Hepatic stellate cell (primary cell): ENCODE measurements at regions not wholly inside any gene's neighbourhood (a gene's known extent, or its start where the extent isn't known, plus 50 kb on each side); places are given as distances from the start of the nearest gene placed in this dataset.

Experiments
- DNase-seq: peaks from one replicate; pipeline ENCODE4 v3.0.0; 2011; ENCODE audit warnings: low spot score

DNA sequence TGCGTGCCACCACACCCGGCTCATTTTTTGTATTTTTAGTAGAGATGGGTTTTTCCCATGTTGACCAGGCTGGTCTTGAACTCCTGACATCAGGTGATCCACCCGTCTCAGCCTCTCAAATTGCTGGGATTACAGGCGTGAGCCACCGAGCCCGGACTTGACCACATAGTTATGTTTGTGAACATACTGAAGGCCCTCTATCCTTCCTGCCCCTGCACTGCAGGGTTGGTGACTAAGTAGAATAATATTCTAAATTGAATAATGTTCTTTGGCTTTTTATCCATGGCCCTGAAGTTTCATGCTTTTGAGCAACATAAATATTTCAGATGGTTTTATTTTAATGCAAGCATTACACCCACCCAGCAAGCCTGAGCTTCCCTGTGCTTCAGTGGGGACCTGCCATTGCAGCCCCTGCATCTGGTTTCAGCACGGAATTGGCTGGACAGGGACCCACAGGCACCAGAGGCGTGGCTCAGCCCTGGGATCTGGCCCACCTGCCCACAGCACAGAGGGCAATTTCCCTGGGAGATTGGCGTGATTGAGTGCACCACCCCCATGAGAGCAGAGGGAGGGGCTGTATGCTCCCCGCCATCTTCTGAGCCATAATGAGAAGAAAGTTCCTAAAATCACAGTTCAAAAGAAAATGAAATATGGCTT is 460.5 kb downstream of the BRD1 start:
- DNase-seq = no peak

DNA sequence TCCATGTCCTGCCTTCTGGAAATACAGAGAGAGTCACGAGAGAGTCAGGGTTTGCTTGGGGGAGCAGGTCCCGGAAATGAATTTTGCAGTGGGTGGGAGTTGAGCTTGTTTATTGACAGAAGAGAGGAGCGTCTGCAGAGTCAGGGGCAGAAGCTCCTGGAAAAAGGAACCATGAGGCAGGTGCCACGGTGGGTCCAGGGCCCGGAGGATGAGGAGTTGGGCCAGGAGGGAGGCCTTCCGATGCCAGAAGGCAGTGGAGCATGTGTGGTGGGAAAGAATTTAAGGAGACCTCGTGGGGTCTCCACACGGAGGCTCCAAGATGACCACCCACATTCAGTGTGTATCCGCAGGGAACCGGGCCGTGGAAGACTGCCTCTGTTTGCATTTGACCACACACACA is 461.2 kb downstream of the BRD1 start:
- no peak for DNase-seq

DNA sequence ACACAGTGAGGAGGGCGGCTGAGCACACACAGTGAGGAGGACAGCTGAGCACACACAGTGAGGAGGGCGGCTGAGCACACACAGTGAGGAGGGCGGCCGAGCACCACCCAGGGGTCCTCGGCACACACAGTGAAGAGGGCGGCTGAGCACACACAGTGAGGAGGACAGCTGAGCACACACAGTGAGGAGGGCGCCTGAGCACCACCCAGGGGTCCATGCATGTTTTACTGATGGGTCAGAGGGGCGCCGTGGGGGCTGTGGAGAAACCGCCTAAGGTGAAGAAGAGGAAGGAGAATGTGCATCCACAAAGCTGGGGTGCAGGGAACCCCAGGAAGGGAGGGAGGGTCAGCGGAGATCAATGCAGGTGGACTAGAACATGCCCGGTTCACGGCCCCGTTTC is 461.8 kb downstream of the BRD1 start:
- no peak for DNase-seq

DNA sequence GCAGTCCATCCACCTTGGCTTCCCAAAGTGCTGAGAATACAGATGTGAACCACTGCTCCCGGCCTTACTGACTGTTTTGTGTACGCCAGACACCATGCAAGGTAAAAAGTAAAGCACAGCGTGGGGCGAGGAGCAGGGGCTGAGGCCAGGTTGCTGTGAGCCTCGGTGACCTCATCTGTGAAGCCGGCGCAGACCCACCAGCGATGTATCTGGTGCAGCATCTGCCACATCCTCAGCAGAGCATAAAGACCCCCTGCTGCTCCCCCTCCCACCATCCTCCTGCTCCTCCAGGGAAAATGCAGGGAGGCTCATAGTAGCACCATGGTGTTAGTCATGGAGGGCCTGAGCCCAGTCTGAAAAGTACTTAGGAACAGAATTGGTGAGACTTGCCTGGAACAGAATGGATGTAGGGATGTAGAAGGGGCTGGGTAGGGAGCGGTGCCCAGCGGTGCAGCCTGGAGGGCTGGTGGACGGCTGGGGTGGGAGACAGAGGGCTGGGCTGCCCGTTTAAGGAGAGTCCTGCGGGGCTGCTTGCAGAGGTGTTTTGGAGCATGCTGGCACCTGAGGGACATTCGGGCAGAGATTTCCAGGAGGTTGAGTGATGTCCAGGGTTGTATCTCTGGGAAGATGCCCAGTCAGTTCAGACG is 462.4 kb downstream of the BRD1 start:
- no peak for DNase-seq

DNA sequence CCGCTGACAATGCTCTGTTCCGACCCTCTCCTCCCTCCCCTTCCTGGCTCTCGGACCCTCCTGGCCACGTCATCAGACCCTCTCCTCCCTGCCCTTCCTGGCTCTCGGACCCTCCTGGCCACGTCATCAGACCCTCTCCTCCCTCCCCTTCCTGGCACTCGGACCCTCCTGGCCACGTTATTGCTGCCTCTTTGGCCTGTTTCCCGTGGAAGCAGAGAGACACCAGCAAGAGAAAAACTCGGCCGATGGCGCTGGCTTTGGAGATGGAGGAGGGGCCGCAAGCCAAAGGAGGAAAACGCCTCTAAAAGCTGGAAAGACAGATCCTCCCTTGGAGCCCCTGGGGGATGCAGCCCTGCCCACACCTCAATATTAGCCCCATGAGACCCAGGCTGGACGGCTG is 463.3 kb downstream of the BRD1 start:
- no peak for DNase-seq

DNA sequence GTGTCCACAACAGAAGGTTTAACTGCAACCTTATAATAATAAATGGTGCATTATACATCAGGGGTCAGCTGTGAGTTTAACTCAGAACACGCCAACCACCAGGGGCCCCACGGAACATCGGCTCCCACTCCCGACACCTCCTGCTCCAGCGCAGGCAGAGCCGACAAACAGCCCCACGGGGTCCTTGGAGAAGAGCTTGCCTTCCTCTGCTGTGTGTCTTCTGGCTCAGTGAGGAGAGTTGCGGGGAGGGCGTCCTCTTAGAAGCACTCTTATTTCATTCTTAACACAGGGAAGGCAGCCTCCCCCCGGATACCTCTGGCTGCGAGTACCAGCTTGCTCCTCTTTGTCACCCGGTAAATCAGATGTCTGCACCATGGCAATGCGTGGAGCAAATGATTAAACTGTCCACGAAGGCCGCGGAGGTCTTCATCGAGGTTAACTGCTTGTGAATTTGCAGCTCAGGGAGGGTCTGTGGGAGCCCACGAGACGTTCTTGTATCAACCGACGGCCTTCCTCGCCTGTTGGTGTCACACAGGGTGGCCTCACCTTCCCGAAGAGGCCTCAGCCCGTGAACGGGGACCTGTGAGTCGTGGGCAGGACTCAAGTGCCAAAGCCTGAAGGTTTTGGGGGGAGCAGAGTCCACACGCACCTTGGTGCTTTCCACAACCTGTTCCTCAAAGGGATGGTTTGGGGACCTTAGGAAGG is 464.0 kb downstream of the BRD1 start:
- no peak for DNase-seq

DNA sequence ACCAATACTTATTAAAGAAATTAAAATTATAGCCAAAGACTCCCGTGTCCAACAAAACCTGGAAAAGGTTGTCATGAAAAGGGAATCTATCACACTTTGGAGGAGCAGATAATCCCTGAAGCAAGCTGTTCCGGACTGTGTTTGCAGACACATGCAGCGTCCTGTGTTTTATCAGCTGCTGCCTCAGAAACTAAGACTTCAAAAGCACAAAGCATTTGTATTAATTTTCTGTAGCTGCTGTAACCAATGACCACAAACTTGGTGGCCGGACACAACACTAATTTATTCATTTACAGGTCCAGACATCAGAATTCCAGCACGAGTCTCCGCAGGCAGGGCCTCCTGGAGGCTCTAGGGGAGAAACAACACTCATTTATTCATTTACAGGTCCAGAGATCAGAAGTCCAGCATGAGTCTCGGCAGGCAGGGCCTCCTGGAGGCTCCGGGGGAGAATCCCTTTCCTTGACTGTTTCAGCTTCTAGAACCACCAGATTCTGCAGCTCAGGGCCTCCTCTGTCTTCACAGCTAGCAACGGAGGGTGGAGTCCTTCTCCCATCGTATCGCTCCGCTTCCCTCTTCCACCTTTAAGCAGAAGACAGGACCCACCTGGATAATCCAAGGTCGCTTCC is 465.3 kb downstream of the BRD1 start:
- no peak for DNase-seq

DNA sequence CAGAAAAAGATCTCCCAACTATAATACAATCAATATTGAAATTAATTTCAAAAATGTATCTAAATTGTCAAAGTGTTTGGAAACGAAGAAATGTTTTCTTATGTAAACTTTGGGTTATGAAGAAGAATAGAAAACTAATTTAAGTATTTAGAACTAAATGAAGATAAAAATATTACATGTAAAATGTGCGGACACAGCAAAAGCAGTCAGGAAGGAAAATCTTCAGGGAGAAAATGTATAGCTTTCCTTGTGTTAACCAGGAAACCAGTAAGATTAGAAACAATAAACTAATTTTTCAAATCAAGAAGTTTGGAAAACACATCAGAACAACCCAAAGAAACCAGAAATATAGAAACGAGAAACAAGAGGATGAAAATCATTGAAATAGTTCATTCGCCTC is 466.5 kb downstream of the BRD1 start:
- DNase-seq = no peak

DNA sequence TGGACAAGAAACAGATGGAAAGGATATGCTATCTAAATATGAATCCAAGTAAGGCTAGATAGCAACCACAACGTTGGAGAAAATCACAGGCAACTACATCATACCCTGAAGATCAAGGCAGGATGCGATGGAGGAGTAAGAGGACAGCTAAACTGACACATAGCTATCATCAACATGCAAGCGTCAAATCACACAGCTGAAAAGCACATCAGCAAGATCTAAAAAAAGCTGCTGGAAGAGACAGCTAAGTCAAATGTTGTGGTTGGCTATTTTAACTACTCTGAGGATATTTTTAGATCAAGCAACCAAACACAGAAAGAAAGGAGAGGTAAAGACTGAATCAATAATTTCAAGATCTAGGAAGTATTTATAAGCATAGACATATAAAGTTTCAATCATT is 466.9 kb downstream of the BRD1 start:
- DNase-seq = no peak

DNA sequence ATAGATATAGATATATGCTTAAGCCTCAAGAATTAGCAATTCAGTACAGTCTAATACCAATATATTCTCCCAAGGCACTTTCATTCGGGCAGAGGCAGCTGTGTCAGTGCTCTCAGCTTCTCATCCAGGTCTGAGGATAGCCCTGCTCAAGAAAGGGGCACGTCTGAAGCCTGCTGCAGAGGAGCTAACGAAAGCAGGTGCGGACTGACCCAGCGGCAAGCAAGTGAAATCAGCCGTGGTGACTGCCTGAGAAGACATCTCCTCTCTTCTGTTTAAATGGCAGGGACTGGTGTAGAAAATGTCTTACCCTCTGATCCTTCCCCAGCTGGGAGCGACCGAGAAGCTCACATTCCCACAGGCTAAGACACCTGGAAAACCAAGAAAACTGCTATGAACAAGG is 468.6 kb downstream of the BRD1 start:
- DNase-seq = no peak

DNA sequence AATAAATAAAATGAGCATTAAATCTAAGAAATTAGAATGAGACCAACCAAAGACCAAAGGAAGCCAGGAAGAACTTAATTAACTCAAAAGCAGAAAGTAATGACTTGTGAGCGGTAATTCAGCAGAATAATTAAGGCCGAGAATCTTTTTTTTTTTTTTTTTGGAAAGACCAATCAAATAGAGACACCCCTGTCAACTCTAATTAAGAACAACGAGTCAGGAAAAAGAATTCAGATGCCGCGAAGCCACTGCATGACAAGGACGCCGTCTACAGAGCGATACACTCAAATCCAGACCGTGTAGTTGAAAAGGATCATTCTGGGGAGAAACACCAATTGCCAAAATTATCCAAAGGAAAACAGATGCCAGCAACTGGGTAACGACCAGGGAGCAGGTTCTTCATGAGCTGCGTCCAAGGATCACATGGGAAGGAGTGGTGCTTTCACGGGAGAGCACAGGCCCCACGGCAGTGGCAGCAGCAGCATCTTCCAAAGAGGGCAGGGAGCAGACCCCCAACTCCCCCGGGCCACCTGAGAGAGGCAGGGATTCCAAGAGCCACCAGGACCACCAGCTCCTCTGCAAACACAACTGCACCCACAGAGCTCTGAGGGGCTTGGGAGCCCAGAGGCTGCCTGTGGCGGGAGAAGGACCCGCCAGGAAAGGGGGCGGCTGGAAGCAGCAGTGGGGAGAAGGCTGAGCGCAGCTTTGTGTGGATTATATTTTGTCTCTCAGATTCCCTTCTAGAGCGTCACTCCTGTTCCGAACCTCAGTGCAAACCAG is 469.8 kb downstream of the BRD1 start:
- DNase-seq = no peak

DNA sequence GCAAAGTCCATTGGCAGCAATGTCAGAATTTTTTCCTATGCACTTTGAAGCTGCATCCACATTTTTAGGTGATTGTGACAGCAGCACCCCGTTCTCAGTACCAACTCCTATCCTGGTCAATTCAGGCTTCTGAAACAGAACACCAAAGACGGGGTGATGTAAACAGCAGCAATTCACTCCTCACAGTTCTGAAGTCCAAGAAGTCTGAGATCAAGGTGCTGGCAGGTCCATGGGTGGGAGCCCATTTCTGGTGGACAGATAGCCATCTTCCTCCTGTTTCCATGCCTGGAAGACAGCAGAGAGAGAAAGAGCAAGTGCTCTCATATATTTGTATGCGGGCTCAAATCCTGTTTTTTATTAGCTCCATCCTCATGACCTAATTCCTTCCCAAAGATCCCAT is 471.2 kb downstream of the BRD1 start:
- no peak for DNase-seq

DNA sequence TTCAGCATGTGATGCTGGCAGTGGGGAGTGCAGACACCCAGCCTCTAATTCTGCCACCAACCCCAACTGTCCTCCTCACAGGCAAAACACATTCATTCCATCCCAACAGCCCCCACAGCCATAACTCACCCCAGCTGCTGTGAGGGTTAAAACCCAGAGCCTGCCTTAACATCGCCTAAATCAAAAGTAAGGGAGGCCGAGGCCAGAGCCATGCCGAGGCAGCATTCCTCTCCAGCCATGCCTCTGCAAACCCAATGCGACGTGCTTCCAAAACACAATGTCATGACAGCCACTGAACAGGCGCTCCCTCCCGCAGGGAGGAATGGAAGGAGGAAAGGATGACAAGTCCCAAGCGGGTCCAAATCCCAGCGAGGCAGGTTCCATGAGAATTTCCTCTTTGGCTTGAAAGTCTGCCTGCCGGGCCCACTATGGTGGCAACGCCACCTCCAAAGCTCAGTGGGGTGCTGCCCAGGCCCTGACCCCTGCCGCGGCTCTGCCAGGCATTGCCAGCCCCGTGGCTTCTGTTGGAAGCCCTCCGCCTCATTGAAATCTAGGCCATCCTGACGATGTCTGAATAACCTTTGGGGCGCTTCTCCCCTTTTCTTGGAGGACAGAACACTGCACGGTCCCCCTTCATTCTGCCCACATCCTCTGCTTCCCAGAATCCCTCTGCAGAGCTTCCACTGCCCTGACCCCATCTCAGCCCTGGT is 472.3 kb downstream of the BRD1 start:
- DNase-seq = no peak

DNA sequence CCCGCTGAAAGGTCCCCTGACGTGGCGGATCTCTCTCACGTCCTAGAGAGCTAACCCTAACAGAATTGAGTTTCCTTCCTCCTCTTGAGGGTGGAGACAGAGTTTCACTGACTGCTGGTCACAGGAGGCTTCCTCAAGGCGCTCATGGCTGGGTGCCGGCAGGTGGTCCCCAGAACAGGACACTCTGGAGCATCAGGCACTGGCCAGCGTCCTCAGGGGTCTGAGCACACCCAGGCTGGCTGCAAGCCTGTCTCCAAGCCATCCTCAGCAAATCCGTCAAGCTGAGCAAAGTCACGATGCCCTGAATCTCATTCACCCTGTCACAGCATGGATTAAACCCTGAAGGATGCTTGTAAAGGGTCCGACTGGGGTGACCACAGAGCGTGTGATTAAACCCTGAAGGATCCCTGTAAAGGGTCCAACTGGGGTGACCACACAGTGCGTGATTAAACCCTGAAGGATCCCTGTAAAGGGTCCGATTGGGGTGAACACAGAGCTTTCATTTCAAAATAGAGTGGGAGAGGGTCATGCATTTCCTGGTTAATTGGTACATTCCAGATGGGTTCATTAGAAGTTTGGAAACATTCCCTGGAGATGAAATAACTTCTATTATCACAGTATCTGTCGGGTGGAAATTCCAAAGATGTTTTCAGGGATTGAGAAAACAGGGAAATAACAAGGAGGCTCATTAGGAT is 473.0 kb downstream of the BRD1 start:
- no peak for DNase-seq

DNA sequence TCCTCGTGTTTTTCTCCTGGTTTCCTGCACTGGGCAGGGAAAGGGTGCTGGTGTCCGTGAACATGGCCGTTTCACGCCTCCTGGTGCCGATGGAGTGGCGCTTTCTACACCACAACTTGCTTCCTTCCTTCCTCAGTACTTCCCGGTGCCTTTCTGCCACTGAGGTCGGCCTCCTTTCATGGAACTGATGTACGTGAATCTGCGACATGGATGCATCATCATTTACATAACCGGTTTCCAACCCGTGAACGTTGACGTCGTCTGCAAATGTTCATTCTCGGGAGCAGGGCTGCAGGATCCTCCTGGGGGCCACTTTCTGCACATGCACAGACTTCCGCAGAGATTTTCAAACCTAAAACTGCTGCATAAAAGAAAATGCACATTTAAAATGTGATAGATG is 474.4 kb downstream of the BRD1 start:
- no peak for DNase-seq

DNA sequence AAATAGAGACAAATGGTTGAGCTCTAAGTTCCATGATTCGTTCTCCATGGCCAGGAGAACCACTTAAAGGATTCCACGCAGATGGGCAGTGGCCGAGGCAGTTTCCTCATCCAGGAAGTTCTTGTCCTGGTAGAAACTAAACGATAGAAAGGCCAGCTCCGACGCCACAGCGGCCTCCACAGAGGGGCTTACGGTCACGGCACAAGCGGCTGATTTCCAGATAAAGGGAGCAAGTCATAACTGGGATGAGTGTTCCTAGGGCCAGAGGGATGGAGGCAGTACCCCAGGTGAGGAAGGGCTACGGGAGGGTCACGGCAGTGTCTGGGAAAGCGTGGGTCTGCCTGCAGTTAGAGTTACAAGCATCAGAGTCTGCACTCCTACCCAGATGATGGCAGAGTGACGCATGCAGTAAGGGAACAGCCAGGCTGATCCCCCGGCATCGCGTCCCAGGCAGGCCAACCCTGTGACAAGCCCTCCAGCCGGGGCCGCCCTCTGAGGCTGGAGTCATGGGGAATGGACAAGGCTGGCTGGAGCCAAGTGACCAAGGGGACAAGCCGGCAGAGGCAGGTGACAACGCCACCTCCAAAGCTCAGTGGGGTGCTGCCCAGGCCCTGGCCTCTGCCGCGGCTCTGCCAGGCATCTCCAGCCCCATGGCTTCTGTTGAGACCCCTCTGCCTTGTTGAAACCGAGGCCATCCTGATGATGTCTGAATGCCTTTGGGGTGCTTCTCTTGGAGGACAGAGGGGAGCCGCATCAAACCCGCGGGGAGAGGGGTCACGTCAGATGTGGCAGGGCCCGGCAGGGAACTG is 475.1 kb downstream of the BRD1 start:
- DNase-seq = no peak

DNA sequence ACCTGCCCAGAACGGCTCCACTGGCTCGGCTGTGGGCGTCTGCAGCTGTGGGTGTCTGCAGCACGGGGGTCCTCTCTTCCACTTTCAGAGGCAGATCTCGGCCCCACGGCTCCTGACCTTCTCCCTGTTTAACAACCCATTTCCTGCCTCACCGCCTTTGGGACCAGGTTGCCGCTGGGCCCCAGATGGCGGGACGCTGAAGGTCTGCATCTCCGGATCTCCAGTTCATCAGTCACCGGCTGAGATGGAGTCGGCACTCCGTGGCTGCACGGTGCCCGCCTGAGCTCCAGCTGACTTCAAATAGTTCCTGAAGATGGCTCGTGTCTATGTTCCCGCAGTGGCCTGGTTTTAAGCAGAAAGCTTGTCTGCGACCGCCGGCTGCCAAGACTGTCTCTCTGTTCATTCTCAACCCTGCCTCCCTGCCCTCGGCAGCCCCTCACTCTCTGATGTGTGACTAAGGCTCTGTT is 475.9 kb downstream of the BRD1 start:
- DNase-seq = no peak

DNA sequence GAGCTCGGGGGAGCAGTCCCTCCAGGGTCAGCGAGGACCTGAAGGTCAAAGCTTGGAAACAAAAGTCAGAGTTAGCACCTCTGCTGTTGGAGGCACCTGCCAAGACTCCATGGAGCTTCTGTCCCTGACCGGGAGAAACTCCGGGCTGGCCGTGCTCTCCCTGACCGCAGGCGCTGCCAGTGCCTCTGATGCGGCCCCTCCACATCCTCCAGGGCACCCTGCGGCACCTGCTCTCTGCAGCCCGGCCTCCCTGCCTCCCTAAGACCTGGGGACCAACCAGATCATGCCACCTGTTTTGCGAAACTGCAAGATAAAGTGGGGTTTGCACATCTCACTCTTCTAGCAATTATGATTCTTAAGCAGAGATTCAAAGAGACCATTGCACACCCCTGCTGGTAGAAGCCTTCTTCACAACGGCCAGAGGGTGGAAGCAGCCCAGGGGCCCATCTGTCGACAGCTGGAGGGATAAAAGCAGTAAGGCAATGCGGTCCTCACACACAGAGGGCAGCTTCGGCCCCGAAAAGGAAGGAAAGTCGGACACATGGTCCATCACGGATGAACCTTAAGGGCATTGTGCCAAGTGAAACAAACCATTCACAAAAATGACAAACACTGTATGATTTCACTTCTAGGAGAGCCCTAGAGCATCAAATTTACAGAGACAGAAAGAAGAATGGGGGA is 477.1 kb downstream of the BRD1 start:
- no peak for DNase-seq

DNA sequence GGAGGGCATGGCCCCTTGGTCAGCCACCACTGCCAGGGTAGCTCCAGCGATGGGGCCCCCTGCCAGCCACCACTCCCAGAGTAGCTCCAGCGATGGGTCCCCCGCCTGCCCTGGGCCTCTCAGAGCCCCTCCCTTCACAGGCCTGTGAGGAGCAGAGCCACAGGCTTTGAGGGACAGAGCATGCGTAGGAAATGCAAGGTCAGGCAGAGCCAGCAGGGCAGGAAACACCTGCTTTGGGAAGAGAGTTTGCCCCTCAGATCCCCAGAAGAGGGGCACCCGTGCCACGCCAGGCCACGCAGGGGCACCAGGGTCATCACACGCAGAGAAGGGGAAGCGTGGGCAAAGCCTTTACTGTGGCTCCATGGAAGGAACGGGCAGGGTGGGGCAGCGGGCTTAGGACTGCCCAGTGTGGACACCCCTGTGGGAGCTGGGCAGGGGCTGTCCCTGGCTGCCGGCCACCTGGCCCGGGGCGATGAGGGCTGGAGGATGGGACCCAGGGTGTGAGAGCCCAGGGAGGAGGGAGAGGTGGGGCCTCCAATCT is 477.8 kb downstream of the BRD1 start:
- DNase-seq = no peak
